HG03439 (cell line): ENCODE measurements at regions not wholly inside any gene's neighbourhood (a gene's known extent, or its start where the extent isn't known, plus 50 kb on each side); places are given as distances from the start of the nearest gene placed in this dataset.

Experiments used
- ATAC-seq: cut with Tn5 transposase; IDR thresholded peaks from one replicate; pipeline ENCODE4 v1.9.1; 2021; ENCODE audit warnings: mild to moderate bottlenecking, moderate library complexity; ENCODE audit not compliant: unreplicated experiment

- ATAC-seq: no peak
Measured at GRCh38 chr10:69738858-69739435, 62.8 kb upstream of the COL13A1 start.

- no peak for ATAC-seq
Measured at GRCh38 chr10:69739634-69740033, 62.1 kb upstream of the COL13A1 start.

GRCh38 chr10:69740126-69740525, 61.6 kb upstream of the COL13A1 start:
- ATAC-seq: no peak

- no peak for ATAC-seq
Measured at GRCh38 chr10:69741252-69741651, 60.5 kb upstream of the COL13A1 start.

- ATAC-seq: no peak
Measured at GRCh38 chr10:69741671-69742355, 59.9 kb upstream of the COL13A1 start.

- ATAC-seq: no peak
Measured at GRCh38 chr10:69742356-69742695, 59.4 kb upstream of the COL13A1 start.

- no peak for ATAC-seq
Measured at GRCh38 chr10:69742928-69743602, 58.6 kb upstream of the COL13A1 start.

- no peak for ATAC-seq
Measured at GRCh38 chr10:69744971-69745370, 56.7 kb upstream of the COL13A1 start.

- ATAC-seq: peak; percentile 66
Measured at GRCh38 chr10:69745698-69746097, 56.0 kb upstream of the COL13A1 start.

GRCh38 chr10:69747179-69747578, 54.5 kb upstream of the COL13A1 start:
- ATAC-seq: no peak

- ATAC-seq: no peak
Measured at GRCh38 chr10:69748621-69749020, 53.1 kb upstream of the COL13A1 start.

- ATAC-seq: no peak
Measured at GRCh38 chr10:69749178-69750010, 52.3 kb upstream of the COL13A1 start.

GRCh38 chr10:69750011-69750373, 51.7 kb upstream of the COL13A1 start:
- ATAC-seq: no peak

- no peak for ATAC-seq
Measured at GRCh38 chr10:69750725-69751124, 51.0 kb upstream of the COL13A1 start.

- no peak for ATAC-seq
Measured at GRCh38 chr10:69751214-69751613, 50.5 kb upstream of the COL13A1 start.
